ENCODE measurements at regions not wholly inside any gene's neighbourhood (a gene's known extent, or its start where the extent isn't known, plus 50 kb on each side); places are given as distances from the start of the nearest gene placed in this dataset.

- TF ChIP-seq CHD7 (IDR thresholded peaks at IDR 0.05; ENCODE audit: insufficient replicate concordance, low read length) (no peak), SP1 (IDR thresholded peaks at IDR 0.05; ENCODE audit: low read depth, low read length) (no peak)
Measured at GRCh38 chr5:63043792-63044191, 465.2 kb downstream of the LRRC70 start (continued).

Data from H1 (cell line).